Ishikawa (cell line): ENCODE measurements at regions not wholly inside any gene's neighbourhood (a gene's known extent, or its start where the extent isn't known, plus 50 kb on each side); places are given as distances from the start of the nearest gene placed in this dataset.

Source experiments
- CEBPB ChIP-seq: IDR thresholded peaks from 2 replicates; pipeline ENCODE4 v1.6.1; 2012
- CREB1 ChIP-seq: IDR thresholded peaks from 2 replicates; pipeline ENCODE4 v1.6.1; 2012; ENCODE audit warnings: low read depth
- EGR1 ChIP-seq: IDR thresholded peaks from 2 replicates; pipeline ENCODE4 v1.6.1; 2012
- EP300 ChIP-seq: IDR thresholded peaks from 2 replicates; pipeline ENCODE4 v1.6.1; 2012; ENCODE audit warnings: borderline replicate concordance
- FOXM1 ChIP-seq: IDR thresholded peaks from 2 replicates; pipeline ENCODE4 v1.6.1; 2012; ENCODE audit warnings: low read depth, borderline replicate concordance
- MAX ChIP-seq: IDR thresholded peaks from 2 replicates; pipeline ENCODE4 v1.6.1; 2012
- NFIC ChIP-seq: IDR thresholded peaks from 2 replicates; pipeline ENCODE4 v1.6.1; 2012
- RAD21 ChIP-seq: IDR thresholded peaks from 2 replicates; pipeline ENCODE4 v1.6.1; 2012; ENCODE audit warnings: low read depth
- REST ChIP-seq: IDR thresholded peaks from 2 replicates; pipeline ENCODE4 v1.6.1; 2012; ENCODE audit warnings: low read depth, mild to moderate bottlenecking
- TAF1 ChIP-seq: IDR thresholded peaks from 2 replicates; pipeline ENCODE4 v1.6.1; 2012; ENCODE audit warnings: low read depth, mild to moderate bottlenecking
- TCF12 ChIP-seq: IDR thresholded peaks from 2 replicates; pipeline ENCODE4 v1.6.1; 2012; ENCODE audit warnings: low read depth
- TEAD4 ChIP-seq: IDR thresholded peaks from 2 replicates; pipeline ENCODE4 v1.6.1; 2012
- USF1 ChIP-seq: IDR thresholded peaks from 2 replicates; pipeline ENCODE4 v1.6.1; 2012
- YY1 ChIP-seq: IDR thresholded peaks from 2 replicates; pipeline ENCODE4 v1.6.1; 2012; ENCODE audit warnings: low read depth
- ZBTB7A ChIP-seq: IDR thresholded peaks from 2 replicates; pipeline ENCODE4 v1.6.1; 2012; ENCODE audit warnings: low read depth

GRCh38 chrX:130539721-130540321, 138.0 kb downstream of the RBMX2 start:
- TF ChIP-seq EGR1 (no peak), MAX (no peak), TAF1 (no peak), EP300 (no peak), NFIC (no peak), RAD21 (peak; percentile 52), YY1 (no peak)

- TF ChIP-seq ZBTB7A (no peak), CREB1 (no peak), YY1 (no peak), RAD21 (no peak), EP300 (no peak), NFIC (no peak), TEAD4 (no peak)
Measured at GRCh38 chrX:130543603-130544325, 142.0 kb downstream of the RBMX2 start.

- TF ChIP-seq RAD21 (no peak), EP300 (no peak), TAF1 (no peak), TEAD4 (no peak), CREB1 (no peak), TCF12 (no peak), REST (no peak), YY1 (no peak), CEBPB (no peak), FOXM1 (no peak), ZBTB7A (no peak), EGR1 (no peak), NFIC (no peak), USF1 (no peak), MAX (no peak)
Measured at GRCh38 chrX:130545796-130546195, 144.0 kb downstream of the RBMX2 start.

- TF ChIP-seq EP300 (no peak), TEAD4 (no peak), USF1 (no peak), CEBPB (no peak), EGR1 (no peak), YY1 (no peak), TAF1 (no peak), ZBTB7A (no peak), FOXM1 (no peak), NFIC (no peak), MAX (no peak), CREB1 (no peak), REST (no peak), TCF12 (no peak), RAD21 (no peak)
Measured at GRCh38 chrX:130550351-130550750, 148.6 kb downstream of the RBMX2 start.

- TF ChIP-seq FOXM1 (no peak), ZBTB7A (no peak), USF1 (no peak), YY1 (no peak), EGR1 (no peak), CEBPB (no peak), TCF12 (no peak), EP300 (no peak), RAD21 (no peak), TEAD4 (no peak), NFIC (no peak), MAX (no peak)
Measured at GRCh38 chrX:130552444-130553073, 150.8 kb downstream of the RBMX2 start.
